ENCODE measurements at regions not wholly inside any gene's neighbourhood (a gene's known extent, or its start where the extent isn't known, plus 50 kb on each side); places are given as distances from the start of the nearest gene placed in this dataset.

DNA sequence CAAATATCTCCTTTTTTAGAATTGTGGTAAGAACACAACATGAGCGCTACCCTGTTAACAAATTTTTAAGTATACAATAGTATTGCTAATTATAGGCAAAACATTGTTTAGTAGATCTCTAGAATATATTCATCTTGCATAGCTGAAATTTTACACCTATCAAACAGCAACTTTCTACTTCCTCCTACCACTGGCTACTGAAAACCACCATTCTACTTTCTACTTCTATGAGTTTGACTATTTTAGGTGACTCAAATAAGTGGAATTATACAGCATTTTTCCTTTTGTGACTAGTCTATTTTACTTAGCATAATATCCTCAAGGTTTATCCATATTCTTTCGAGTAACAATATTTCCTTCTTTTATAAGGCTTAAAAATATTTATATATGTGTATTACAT lies 128.4 kb downstream of the FAM76B start:
- ATAC-seq (ENCODE audit: low read depth in 2 of 2): no peak
- Histone ChIP-seq H3K4me3 (ENCODE audit: low read depth, low read length) (no peak overlapping the region), H3K4me1 (ENCODE audit: control insufficient read depth, insufficient read depth, low read length, poor library complexity, severe bottlenecking) (peaks cover 14% of the 10 kb centered on the region), H3K27ac (ENCODE audit: insufficient read depth, low read length, poor library complexity, severe bottlenecking) (no peak overlapping the region), H3K27me3 (ENCODE audit: control insufficient read depth, insufficient read depth, low read length) (no peaks in the 10 kb centered on the region), H3K9me3 (ENCODE audit: control insufficient read depth in 2 of 2, low read length in 2 of 2) (peaks cover 0 to 7% of the 10 kb centered on the region in 2 experiments), H3K36me3 (ENCODE audit: control insufficient read depth, insufficient read depth, low read length) (no peaks in the 10 kb centered on the region)
- DNase-seq: no peak
- Mint-ChIP-seq H3K4me3 (peak overlapping the region in 2 of 4 donors; percentile 3 to 6), H3K36me3 (peaks cover 25% of the 10 kb centered on the region), H3K9me3 (peaks cover 0 to 19% (median 1%) of the 10 kb centered on the region in 7 donors), H3K27me3 (no peaks in the 10 kb centered on the region), H3K4me1 (peaks cover 17 to 73% (median 38%) of the 10 kb centered on the region in 4 donors), H3K27ac (peak overlapping the region in 2 of 3 donors; percentile 16 to 66)

DNA sequence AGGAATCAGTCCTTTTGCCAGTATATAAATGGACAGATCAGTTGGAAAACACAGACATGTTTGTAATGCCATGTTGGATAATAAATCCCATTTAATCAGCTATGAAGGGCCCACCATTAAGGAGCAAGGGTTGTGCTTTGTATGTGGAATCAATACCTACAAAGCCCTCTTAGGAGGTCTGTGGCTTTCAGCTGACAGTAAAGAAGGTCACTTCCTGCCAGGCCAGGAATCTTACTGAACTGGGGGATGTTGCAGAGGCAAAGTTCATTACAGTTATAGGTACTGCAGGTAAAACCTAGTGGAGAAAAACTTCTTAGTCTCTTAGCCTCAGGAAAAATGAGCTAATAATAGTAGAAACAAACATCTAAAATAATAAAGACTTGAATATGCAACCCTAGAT lies 129.5 kb downstream of the FAM76B start:
- H3K27me3 Mint-ChIP-seq: no peaks in the 10 kb centered on the region
- ATAC-seq (ENCODE audit: low read depth in 2 of 2): peak; percentile 64 to 68
- peak overlapping the region in 2 of 4 donors; percentile 46 to 47 for H3K4me3 Mint-ChIP-seq
- peaks cover 14% of the 10 kb centered on the region for H3K4me1 ChIP-seq (ENCODE audit: control insufficient read depth, insufficient read depth, low read length, poor library complexity, severe bottlenecking)
- peaks cover 22% of the 10 kb centered on the region for H3K36me3 Mint-ChIP-seq
- peaks cover 21 to 82% (median 42%) of the 10 kb centered on the region in 4 donors for H3K4me1 Mint-ChIP-seq
- no peaks in the 10 kb centered on the region for H3K9me3 ChIP-seq (ENCODE audit: control insufficient read depth in 2 of 2, low read length in 2 of 2)
- peak overlapping the region; percentile 44 for H3K27ac ChIP-seq (ENCODE audit: insufficient read depth, low read length, poor library complexity, severe bottlenecking)
- H3K4me3 ChIP-seq (ENCODE audit: low read depth, low read length): peak overlapping the region; percentile 39
- H3K9me3 Mint-ChIP-seq: peaks cover 0 to 11% (median 1%) of the 10 kb centered on the region in 7 donors
- DNase-seq: peak in 1 of 3 donors; percentile 55
- H3K36me3 ChIP-seq (ENCODE audit: control insufficient read depth, insufficient read depth, low read length): no peaks in the 10 kb centered on the region
- H3K27me3 ChIP-seq (ENCODE audit: control insufficient read depth, insufficient read depth, low read length): no peaks in the 10 kb centered on the region
- H3K27ac Mint-ChIP-seq: peak overlapping the region; percentile 73 to 95 (median 86)

DNA sequence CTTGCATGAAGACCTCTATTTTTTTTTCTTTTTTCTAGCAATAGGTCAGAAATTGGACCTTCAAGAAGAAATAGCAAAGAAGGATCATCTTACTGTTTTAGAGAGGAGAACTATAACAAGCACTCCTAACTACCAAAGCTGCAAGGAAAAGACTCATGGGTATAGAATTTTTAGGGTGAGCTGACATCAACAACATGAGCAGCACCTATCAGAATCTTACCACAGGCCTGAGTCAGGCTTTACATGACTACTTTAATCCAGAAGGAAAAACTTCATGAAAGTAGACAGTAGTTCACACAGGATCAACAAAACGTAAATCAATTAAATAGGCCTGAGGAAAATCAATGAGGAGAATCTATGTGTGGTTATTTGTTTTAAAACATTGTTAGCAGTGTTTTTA lies 130.5 kb downstream of the FAM76B start:
- H3K4me1 ChIP-seq (ENCODE audit: control insufficient read depth, insufficient read depth, low read length, poor library complexity, severe bottlenecking): peaks cover 14% of the 10 kb centered on the region
- peaks cover 4% of the 10 kb centered on the region for H3K27me3 Mint-ChIP-seq
- ATAC-seq (ENCODE audit: low read depth in 2 of 2): no peak
- no peak for DNase-seq
- H3K36me3 ChIP-seq (ENCODE audit: control insufficient read depth, insufficient read depth, low read length): no peaks in the 10 kb centered on the region
- H3K27me3 ChIP-seq (ENCODE audit: control insufficient read depth, insufficient read depth, low read length): no peaks in the 10 kb centered on the region
- H3K27ac ChIP-seq (ENCODE audit: insufficient read depth, low read length, poor library complexity, severe bottlenecking): peak overlapping the region; percentile 43
- no peaks in the 10 kb centered on the region for H3K9me3 ChIP-seq (ENCODE audit: control insufficient read depth in 2 of 2, low read length in 2 of 2)
- peaks cover 0 to 4% (median 0%) of the 10 kb centered on the region in 7 donors for H3K9me3 Mint-ChIP-seq
- H3K27ac Mint-ChIP-seq: peak overlapping the region; percentile 73 to 95 (median 86)
- peaks cover 21 to 85% (median 39%) of the 10 kb centered on the region in 4 donors for H3K4me1 Mint-ChIP-seq
- H3K4me3 Mint-ChIP-seq: peak overlapping the region in 2 of 4 donors; percentile 66 to 68
- H3K36me3 Mint-ChIP-seq: peaks cover 19% of the 10 kb centered on the region
- H3K4me3 ChIP-seq (ENCODE audit: low read depth, low read length): peak overlapping the region; percentile 39

DNA sequence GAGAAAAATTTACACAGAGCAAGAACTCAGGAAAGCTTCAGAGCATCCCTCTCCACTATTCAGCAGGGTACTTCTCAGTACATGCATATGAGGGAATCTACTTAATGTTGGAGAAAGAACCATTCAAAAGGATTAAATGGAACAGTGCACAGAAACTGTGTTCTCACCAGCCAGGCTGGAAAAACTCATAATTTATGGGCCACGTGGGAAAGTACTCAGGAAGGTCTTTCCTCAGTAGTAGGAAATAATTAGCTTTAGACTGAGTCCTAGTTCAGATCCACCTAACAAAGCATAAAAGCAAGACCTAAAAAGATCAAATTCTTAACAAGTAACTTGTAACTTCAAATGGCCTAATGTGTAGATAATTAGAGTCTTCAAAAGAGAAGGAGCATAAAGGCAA lies 134.0 kb downstream of the FAM76B start:
- H3K27ac Mint-ChIP-seq: peak overlapping the region in 2 of 3 donors; percentile 12 to 71
- Histone ChIP-seq H3K27ac (ENCODE audit: insufficient read depth, low read length, poor library complexity, severe bottlenecking) (no peak overlapping the region), H3K9me3 (ENCODE audit: control insufficient read depth in 2 of 2, low read length in 2 of 2) (no peaks in the 10 kb centered on the region), H3K4me3 (ENCODE audit: low read depth, low read length) (no peak overlapping the region), H3K36me3 (ENCODE audit: control insufficient read depth, insufficient read depth, low read length) (no peaks in the 10 kb centered on the region), H3K4me1 (ENCODE audit: control insufficient read depth, insufficient read depth, low read length, poor library complexity, severe bottlenecking) (peaks cover 14% of the 10 kb centered on the region), H3K27me3 (ENCODE audit: control insufficient read depth, insufficient read depth, low read length) (no peaks in the 10 kb centered on the region)
- H3K36me3 Mint-ChIP-seq: peaks cover 35% of the 10 kb centered on the region
- no peak for DNase-seq
- no peaks in the 10 kb centered on the region for H3K9me3 Mint-ChIP-seq
- no peak for ATAC-seq (ENCODE audit: low read depth in 2 of 2)
- peaks cover 12% of the 10 kb centered on the region for H3K27me3 Mint-ChIP-seq
- H3K4me3 Mint-ChIP-seq: peak overlapping the region in 1 of 4 donors; percentile 2
- peaks cover 13 to 75% (median 42%) of the 10 kb centered on the region in 4 donors for H3K4me1 Mint-ChIP-seq

DNA sequence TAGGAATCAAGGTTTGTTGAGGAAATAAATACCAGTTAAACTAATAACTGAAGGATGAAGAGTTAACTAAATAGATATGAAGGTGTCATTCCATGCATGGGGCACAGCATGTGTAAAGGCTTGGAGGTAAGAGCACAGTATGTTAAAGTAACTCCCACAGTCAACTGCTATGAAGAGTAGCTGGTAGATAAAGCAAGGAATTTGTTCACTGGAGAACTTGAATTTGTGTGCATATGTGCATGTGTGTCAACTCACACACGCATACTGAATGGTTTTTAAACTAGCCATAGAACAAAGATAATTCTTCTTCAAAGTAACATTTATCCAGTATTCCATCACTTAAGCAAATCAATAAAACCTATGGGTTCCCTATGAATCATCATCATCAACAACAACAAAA lies 135.9 kb downstream of the FAM76B start:
- Mint-ChIP-seq H3K36me3 (peaks cover 36% of the 10 kb centered on the region), H3K4me3 (no peak overlapping the region), H3K27me3 (peaks cover 16% of the 10 kb centered on the region), H3K9me3 (no peaks in the 10 kb centered on the region), H3K4me1 (peaks cover 6 to 66% (median 35%) of the 10 kb centered on the region in 4 donors), H3K27ac (peak overlapping the region in 1 of 3 donors; percentile 72)
- Histone ChIP-seq H3K27ac (ENCODE audit: insufficient read depth, low read length, poor library complexity, severe bottlenecking) (no peak overlapping the region), H3K4me1 (ENCODE audit: control insufficient read depth, insufficient read depth, low read length, poor library complexity, severe bottlenecking) (no peaks in the 10 kb centered on the region), H3K27me3 (ENCODE audit: control insufficient read depth, insufficient read depth, low read length) (no peaks in the 10 kb centered on the region), H3K9me3 (ENCODE audit: control insufficient read depth in 2 of 2, low read length in 2 of 2) (no peaks in the 10 kb centered on the region), H3K36me3 (ENCODE audit: control insufficient read depth, insufficient read depth, low read length) (no peaks in the 10 kb centered on the region), H3K4me3 (ENCODE audit: low read depth, low read length) (no peak overlapping the region)
- ATAC-seq (ENCODE audit: low read depth in 2 of 2): no peak
- no peak for DNase-seq

DNA sequence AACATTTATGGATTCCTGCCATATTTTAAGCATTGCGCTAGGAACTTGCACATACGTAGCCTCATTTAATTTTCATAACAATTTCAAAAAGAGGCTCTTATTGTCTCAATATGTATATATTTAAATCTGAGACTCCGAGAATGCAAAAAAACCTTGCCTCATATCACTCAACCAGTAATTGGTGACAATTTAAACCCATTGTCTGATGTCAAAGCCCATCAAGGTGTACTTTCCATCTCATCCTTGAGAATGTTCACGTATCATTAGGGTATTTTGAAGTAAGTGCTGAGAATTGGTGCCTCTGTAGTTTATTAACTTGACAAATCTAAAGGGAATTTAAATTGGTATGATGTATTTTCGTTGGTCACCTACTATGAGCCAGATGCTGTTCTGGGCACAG lies 136.5 kb downstream of the FAM76B start:
- Mint-ChIP-seq H3K9me3 (no peaks in the 10 kb centered on the region), H3K27me3 (peaks cover 16% of the 10 kb centered on the region)
- no peak for ATAC-seq (ENCODE audit: low read depth in 2 of 2)

DNA sequence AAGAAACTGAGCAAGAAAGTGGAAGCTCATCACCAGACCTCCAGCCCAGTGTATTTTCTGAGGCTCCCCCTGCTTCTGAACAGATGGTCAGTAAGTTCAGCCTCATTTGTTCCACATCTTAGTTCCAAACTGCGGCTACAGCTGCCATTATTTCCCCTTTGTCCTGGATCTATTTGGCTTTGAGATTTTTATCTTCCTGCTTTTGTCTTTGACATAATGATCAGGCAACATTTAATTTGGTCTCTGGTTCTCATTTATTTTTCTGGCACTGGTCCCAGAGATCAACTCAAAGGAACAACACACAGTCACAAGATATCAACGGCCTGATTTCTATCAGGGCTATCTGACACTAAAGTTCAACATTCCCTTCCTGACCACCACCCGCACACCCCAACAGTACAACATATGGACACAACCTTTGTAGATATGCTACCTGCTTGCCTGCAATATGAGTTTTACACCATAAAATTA lies 137.5 kb downstream of the FAM76B start:
- no peaks in the 10 kb centered on the region for H3K36me3 ChIP-seq (ENCODE audit: control insufficient read depth, insufficient read depth, low read length)

More for the DNA sequence above, 136.5 kb downstream of the FAM76B start:
- Histone ChIP-seq H3K4me3 (ENCODE audit: low read depth, low read length) (no peak overlapping the region), H3K4me1 (ENCODE audit: control insufficient read depth, insufficient read depth, low read length, poor library complexity, severe bottlenecking) (no peaks in the 10 kb centered on the region), H3K36me3 (ENCODE audit: control insufficient read depth, insufficient read depth, low read length) (no peaks in the 10 kb centered on the region), H3K27ac (ENCODE audit: insufficient read depth, low read length, poor library complexity, severe bottlenecking) (no peak overlapping the region), H3K27me3 (ENCODE audit: control insufficient read depth, insufficient read depth, low read length) (no peaks in the 10 kb centered on the region), H3K9me3 (ENCODE audit: control insufficient read depth in 2 of 2, low read length in 2 of 2) (no peaks in the 10 kb centered on the region)
- Mint-ChIP-seq H3K4me3 (no peak overlapping the region), H3K36me3 (peaks cover 34% of the 10 kb centered on the region), H3K4me1 (peaks cover 10 to 65% (median 35%) of the 10 kb centered on the region in 4 donors), H3K27ac (peak overlapping the region in 1 of 3 donors; percentile 72)
- DNase-seq: no peak

DNA sequence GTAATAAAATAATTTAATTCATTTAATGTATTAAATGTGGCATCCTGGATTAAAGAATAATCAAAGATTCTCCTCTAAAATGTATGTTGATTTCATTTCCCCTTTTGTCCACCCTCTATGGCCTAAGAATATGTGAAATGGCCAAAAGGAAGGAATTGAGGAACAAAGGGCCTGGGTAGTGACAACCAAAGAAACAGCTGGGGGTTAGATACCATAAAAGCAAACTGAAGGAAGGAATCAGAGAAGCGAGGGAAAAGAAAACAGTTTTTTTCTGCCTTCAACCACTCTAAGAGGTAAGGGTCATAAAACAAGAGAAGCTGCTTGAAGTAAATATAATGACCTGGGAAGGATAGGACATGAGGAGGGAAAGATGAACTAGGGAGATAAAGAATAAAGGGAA lies 139.3 kb downstream of the FAM76B start:
- Mint-ChIP-seq H3K36me3 (peaks cover 31% of the 10 kb centered on the region), H3K4me3 (peak overlapping the region in 2 of 4 donors; percentile 23 to 45), H3K9me3 (peaks cover 0 to 7% (median 3%) of the 10 kb centered on the region in 7 donors), H3K27ac (peak overlapping the region in 1 of 3 donors; percentile 6), H3K27me3 (peaks cover 21% of the 10 kb centered on the region), H3K4me1 (peaks cover 8 to 63% (median 28%) of the 10 kb centered on the region in 4 donors)
- DNase-seq (no peak), ATAC-seq (ENCODE audit: low read depth in 2 of 2) (no peak)
- Histone ChIP-seq H3K4me1 (ENCODE audit: control insufficient read depth, insufficient read depth, low read length, poor library complexity, severe bottlenecking) (no peaks in the 10 kb centered on the region), H3K4me3 (ENCODE audit: low read depth, low read length) (no peak overlapping the region), H3K27ac (ENCODE audit: insufficient read depth, low read length, poor library complexity, severe bottlenecking) (no peak overlapping the region), H3K9me3 (ENCODE audit: control insufficient read depth in 2 of 2, low read length in 2 of 2) (peaks cover 3 to 7% of the 10 kb centered on the region in 2 experiments), H3K36me3 (ENCODE audit: control insufficient read depth, insufficient read depth, low read length) (peaks cover 2% of the 10 kb centered on the region), H3K27me3 (ENCODE audit: control insufficient read depth, insufficient read depth, low read length) (no peaks in the 10 kb centered on the region)

More for the DNA sequence above, 137.5 kb downstream of the FAM76B start:
- DNase-seq: no peak
- no peaks in the 10 kb centered on the region for H3K27me3 ChIP-seq (ENCODE audit: control insufficient read depth, insufficient read depth, low read length)
- no peak overlapping the region for H3K4me3 ChIP-seq (ENCODE audit: low read depth, low read length)
- Mint-ChIP-seq H3K4me3 (no peak overlapping the region), H3K9me3 (peaks cover 0 to 5% (median 0%) of the 10 kb centered on the region in 7 donors), H3K27ac (peak overlapping the region in 2 of 3 donors; percentile 15 to 30), H3K4me1 (peaks cover 10 to 61% (median 31%) of the 10 kb centered on the region in 4 donors), H3K27me3 (peaks cover 21% of the 10 kb centered on the region), H3K36me3 (peaks cover 34% of the 10 kb centered on the region)
- no peaks in the 10 kb centered on the region for H3K9me3 ChIP-seq (ENCODE audit: control insufficient read depth in 2 of 2, low read length in 2 of 2)
- no peak overlapping the region for H3K27ac ChIP-seq (ENCODE audit: insufficient read depth, low read length, poor library complexity, severe bottlenecking)
- no peak for ATAC-seq (ENCODE audit: low read depth in 2 of 2)
- no peaks in the 10 kb centered on the region for H3K4me1 ChIP-seq (ENCODE audit: control insufficient read depth, insufficient read depth, low read length, poor library complexity, severe bottlenecking)

Measured in CD4-positive, CD25-positive, alpha-beta regulatory T cell (primary cell).